CD4-positive, alpha-beta T cell treated with Interleukin-4 for 1 hour (primary cell): ENCODE measurements at regions not wholly inside any gene's neighbourhood (a gene's known extent, or its start where the extent isn't known, plus 50 kb on each side); places are given as distances from the start of the nearest gene placed in this dataset.

ENCODE experiments used
- DNase-seq, 2 donors: peaks; one replicate each; pipeline ENCODE4 v3.0.0-alpha.2; 2020 to 2022

DNA sequence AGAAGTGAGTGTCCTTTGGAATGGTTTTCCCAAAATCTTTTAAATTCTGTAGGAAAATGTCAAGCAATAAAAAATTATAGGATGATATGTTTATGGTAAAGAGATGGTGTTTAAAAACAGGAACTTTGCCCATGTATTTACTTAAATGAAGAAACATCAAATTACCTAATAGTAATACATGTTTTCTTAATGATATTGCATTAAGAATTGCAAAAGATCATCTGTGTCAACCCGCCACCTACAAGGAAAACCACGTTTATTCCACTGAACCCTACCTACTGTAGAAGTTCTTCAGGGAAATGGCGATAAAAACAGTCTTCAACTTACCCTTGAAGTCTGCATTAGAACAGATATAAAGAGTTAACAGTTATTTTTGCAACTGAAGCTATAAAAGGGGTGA lies 67.2 kb upstream of the NDP start:
- DNase-seq, result no peak

- no peak for DNase-seq
These were observed 66.4 kb upstream of the NDP start for GRCh38 chrX:44039556-44039955.

GRCh38 chrX:44036336-44036735 lies 63.1 kb upstream of the NDP start:
- DNase-seq, result no peak

DNA sequence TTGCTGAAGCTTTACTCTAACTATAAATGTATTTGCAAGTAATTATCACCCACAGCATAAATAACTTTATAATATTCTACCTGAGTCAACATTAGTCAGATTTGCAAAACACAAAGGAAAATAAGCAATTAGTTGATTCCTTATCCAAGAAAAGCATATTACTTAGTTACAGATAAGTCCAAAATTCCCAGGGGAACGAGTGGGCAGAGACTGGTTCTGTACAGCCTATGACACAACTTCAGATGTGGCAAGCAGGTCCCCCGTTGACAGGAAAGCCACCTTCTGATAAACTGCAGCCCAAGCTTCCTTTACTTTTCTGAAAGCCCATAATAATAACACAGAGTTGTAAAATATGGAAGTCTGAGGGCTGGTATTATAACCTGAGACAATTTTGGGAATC lies 62.4 kb upstream of the NDP start:
- DNase-seq, result no peak

- no peak for DNase-seq
These were observed 59.3 kb upstream of the NDP start for GRCh38 chrX:44032479-44032878.

DNA sequence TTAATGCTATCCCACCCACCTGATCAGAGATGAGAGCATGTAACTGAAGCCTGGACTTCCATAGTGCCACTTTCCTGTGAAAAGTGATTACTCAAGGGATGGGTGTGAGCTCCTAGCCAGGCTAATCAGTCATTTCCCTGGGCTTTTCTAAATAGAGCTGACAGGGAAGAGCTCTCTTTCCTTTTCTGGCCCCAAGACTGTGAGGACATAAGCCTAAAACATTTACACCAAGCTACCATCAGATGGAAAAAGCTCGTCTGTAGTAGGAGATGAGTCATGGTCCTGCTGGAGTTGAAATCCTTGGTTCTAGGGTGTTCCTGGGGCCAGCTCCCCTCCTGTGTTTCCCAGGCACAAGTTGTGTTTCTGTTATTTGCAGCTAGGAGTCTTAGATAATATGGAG lies 52.4 kb upstream of the NDP start:
- DNase-seq, result no peak
